ENCODE measurements at regions not wholly inside any gene's neighbourhood (a gene's known extent, or its start where the extent isn't known, plus 50 kb on each side); places are given as distances from the start of the nearest gene placed in this dataset.

GRCh38 chr18:40124107-40124506 is 1830.9 kb upstream of the PIK3C3 start:
- TF ChIP-seq CTCF (IDR thresholded peaks at IDR 0.05) (no peak), POLR2A (IDR thresholded peaks at IDR 0.05) (no peak)
